Ishikawa (cell line): ENCODE measurements at regions not wholly inside any gene's neighbourhood (a gene's known extent, or its start where the extent isn't known, plus 50 kb on each side); places are given as distances from the start of the nearest gene placed in this dataset.

Experiments
- CEBPB ChIP-seq: IDR thresholded peaks from 2 replicates; pipeline ENCODE4 v1.6.1; 2012
- EGR1 ChIP-seq: IDR thresholded peaks from 2 replicates; pipeline ENCODE4 v1.6.1; 2012
- RAD21 ChIP-seq: IDR thresholded peaks from 2 replicates; pipeline ENCODE4 v1.6.1; 2012; ENCODE audit warnings: low read depth
- TAF1 ChIP-seq: IDR thresholded peaks from 2 replicates; pipeline ENCODE4 v1.6.1; 2012; ENCODE audit warnings: low read depth, mild to moderate bottlenecking
- TCF12 ChIP-seq: IDR thresholded peaks from 2 replicates; pipeline ENCODE4 v1.6.1; 2012; ENCODE audit warnings: low read depth
- TEAD4 ChIP-seq: IDR thresholded peaks from 2 replicates; pipeline ENCODE4 v1.6.1; 2012
- YY1 ChIP-seq: IDR thresholded peaks from 2 replicates; pipeline ENCODE4 v1.6.1; 2012; ENCODE audit warnings: low read depth
- TF ChIP-seq, protein P1 (sequence below): IDR thresholded peaks from 2 replicates; pipeline ENCODE4 v1.6.1; 2012
- TF ChIP-seq, protein P2 (sequence below): IDR thresholded peaks from 2 replicates; pipeline ENCODE4 v1.6.1; 2012

DNA sequence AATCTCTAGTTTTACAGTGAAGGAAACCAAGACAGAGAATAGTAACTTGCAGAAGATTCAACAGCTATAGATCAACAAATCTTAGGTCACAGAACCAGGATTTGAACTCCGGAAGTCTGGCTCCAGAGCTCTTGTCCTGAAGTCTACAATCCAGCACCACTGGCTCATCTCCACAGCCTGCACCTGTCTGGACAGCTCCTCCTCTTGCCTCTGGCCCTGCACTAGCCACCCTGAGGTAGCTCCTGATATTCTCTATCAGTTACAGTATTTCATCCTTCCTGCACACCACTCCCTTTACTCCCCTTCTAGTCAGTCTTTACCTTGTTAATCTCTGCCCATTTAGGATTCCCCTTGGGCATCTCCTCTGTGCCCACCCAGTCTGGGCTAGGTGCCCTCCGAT, 58.1 kb upstream of the LNX1 start:
- no peak for TF ChIP-seq CEBPB
- no peak for TF ChIP-seq EGR1
- TF ChIP-seq TEAD4 = no peak
- TF ChIP-seq TAF1 = no peak
- no peak for TF ChIP-seq YY1
- TF ChIP-seq, protein P1, sequence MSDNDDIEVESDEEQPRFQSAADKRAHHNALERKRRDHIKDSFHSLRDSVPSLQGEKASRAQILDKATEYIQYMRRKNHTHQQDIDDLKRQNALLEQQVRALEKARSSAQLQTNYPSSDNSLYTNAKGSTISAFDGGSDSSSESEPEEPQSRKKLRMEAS = no peak
- no peak for TF ChIP-seq RAD21
- TF ChIP-seq, protein P2, sequence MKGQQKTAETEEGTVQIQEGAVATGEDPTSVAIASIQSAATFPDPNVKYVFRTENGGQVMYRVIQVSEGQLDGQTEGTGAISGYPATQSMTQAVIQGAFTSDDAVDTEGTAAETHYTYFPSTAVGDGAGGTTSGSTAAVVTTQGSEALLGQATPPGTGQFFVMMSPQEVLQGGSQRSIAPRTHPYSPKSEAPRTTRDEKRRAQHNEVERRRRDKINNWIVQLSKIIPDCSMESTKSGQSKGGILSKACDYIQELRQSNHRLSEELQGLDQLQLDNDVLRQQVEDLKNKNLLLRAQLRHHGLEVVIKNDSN = no peak
- TF ChIP-seq TCF12 = no peak
